Heart right ventricle (tissue), 16 donors: ENCODE measurements at regions not wholly inside any gene's neighbourhood (a gene's known extent, or its start where the extent isn't known, plus 50 kb on each side); places are given as distances from the start of the nearest gene placed in this dataset.
"Not testable (repeated sequence)": the region's sequence is repeated elsewhere in the genome, so short reads cannot be mapped to it uniquely, and the experiment has no call there.

Experiments used
- ATAC-seq, 8 donors: fragments of 200-7000 bp; cut with Tn5 transposase; one replicate each; pipeline ENCODE4 v1.9.1; 2020; ENCODE audit warnings: mild to moderate bottlenecking in 8 of 8, moderate library complexity in 8 of 8, moderate number of reproducible peaks in 1 of 8
- DNase-seq, 2 donors: peaks; one replicate each; pipeline ENCODE4 v3.0.0-alpha.2; 2020
- H3K27ac ChIP-seq, 10 donors: fragments of 200-600 bp; sonication (generic) in 2 of 10; one replicate each; pipeline versions ENCODE4 v1.5.0 to v1.8.0; 2020 to 2022; ENCODE audit warnings: mild to moderate bottlenecking in 3 of 10
- H3K27me3 ChIP-seq, 7 donors: fragments of 200-600 bp; one replicate each; pipeline ENCODE4 v1.8.0; 2021 to 2022; ENCODE audit warnings: mild to moderate bottlenecking in 2 of 7
- H3K36me3 ChIP-seq, 9 donors: fragments of 200-600 bp; sonication (generic) in 1 of 9; one replicate each; pipeline versions ENCODE4 v1.5.0 to v1.8.0; 2020 to 2022; ENCODE audit warnings: mild to moderate bottlenecking in 2 of 9
- H3K4me1 ChIP-seq, 9 donors: fragments of 200-600 bp; sonication (generic) in 1 of 9; one replicate each; pipeline versions ENCODE4 v1.5.0 to v1.8.0; 2020 to 2022; ENCODE audit warnings: mild to moderate bottlenecking in 4 of 9
- H3K4me3 ChIP-seq, 10 donors: fragments of 200-600 bp; sonication (generic) in 2 of 10; one replicate each; pipeline versions ENCODE4 v1.5.0 to v1.8.0; 2020 to 2022; ENCODE audit warnings: mild to moderate bottlenecking in 7 of 10, moderate library complexity in 2 of 10
- H3K9me3 ChIP-seq, 11 donors: fragments of 200-600 bp in 10 of 11; sonication (generic) in 2 of 11; one replicate each; pipeline versions ENCODE4 v1.5.0 to v1.8.0; 2013 to 2022; ENCODE audit warnings: mild to moderate bottlenecking in 2 of 11, control low read depth in 1 of 11, moderate library complexity in 1 of 11
- CTCF ChIP-seq, 9 donors: fragments of 200-600 bp; sonication (generic) in 2 of 9; IDR thresholded peaks; one replicate each; pipeline versions ENCODE4 v1.5.0 to v1.8.0; 2021 to 2022; ENCODE audit warnings: antibody characterized with exemption in 9 of 9, mild to moderate bottlenecking in 5 of 9, moderate library complexity in 1 of 9
- WGBS, 2 donors: extraction: QIAGEN DNeasy Blood & Tissue Kit; methylation state at CpG; one replicate each; pipeline ENCODE4 v1.1.7; 2013; ENCODE audit warnings: inconsistent platforms in 1 of 2; 5-methylcytosine and 5-hydroxymethylcytosine counted together
- intact Hi-C, 10 donors: fragments of 100-400 bp; cut with DNase I; formaldehyde crosslinking; loops; one replicate each; pipeline versions ENCODE4 v1.11.1 to v1.14.2; 2022
- donor health status: Arrhythmogenic right ventricular cardiomyopathy.
- donor health status: ischemic (EF 13 %, LVEDD 7.1; RV severe dilation, severe dysfunction).
- donor health status: healthy with polysubstance abuse.
- donor health status: DM: no; HTN: yes; CAD: no.
- donor health status: DM: no; HTN: no; CAD: no.
- donor health status: ischemic (EF 25% LVEDD 6.9; RV normal size, moderate dysfunction).
- donor health status: ischemic (EF 25% LVEDD 5.7; RV mildly dilated, moderate dysfunction).
- donor health status: healthy.
- donor health status: DM: yes; HTN: yes; CAD: no.
- donor health status: Ischemic cardiomyopathy.
- donor health status: ischemic (EF 35%, LVEDD 5.7; RV mildly dilated, moderate dysfunction).
- donor health status: nonischemic (EF 11% LVEDD 7.7; RV severe dilation, severe dysfunction).
- donor health status: DM: yes; HTN: yes; CAD: no.
- donor health status: PGD.
- donor health status: ischemic (EF 29% LVEDD 5.4; RV normal size, mild dysfunction).
- donor health status: nonischemic (EF 23%, LVEDD 6.1; RV moderate dilation, normal function).

GRCh38 chr4:130029442-130029841 is 933.5 kb downstream of the C4orf33 start:
- H3K9me3 ChIP-seq: no peaks in the 10 kb centered on the region
- H3K36me3 ChIP-seq: no peaks in the 10 kb centered on the region
- WGBS, 2 donors: 11 to 17% methylated on average over 1 of the region's 1 CpG
- no peaks in the 10 kb centered on the region for H3K27me3 ChIP-seq
- H3K4me1 ChIP-seq: no peaks in the 10 kb centered on the region
- ATAC-seq: no peak
- H3K4me3 ChIP-seq: no peak overlapping the region
- intact Hi-C loops: no loop called here
- no peak for TF ChIP-seq CTCF (IDR thresholded peaks at IDR 0.05)
- H3K27ac ChIP-seq: no peak overlapping the region
- DNase-seq: no peak

GRCh38 chr4:130031858-130032257 is 935.9 kb downstream of the C4orf33 start:
- 86 to 91% methylated on average over 4 of the region's 4 CpGs for WGBS, 2 donors
- Histone ChIP-seq H3K9me3 (no peaks in the 10 kb centered on the region), H3K4me1 (no peaks in the 10 kb centered on the region), H3K36me3 (no peaks in the 10 kb centered on the region), H3K27me3 (no peaks in the 10 kb centered on the region), H3K27ac (no peak overlapping the region), H3K4me3 (no peak overlapping the region)
- intact Hi-C loops: no loop called here
- DNase-seq: no peak
- no peak for TF ChIP-seq CTCF (IDR thresholded peaks at IDR 0.05)
- ATAC-seq: no peak

GRCh38 chr4:130033657-130034056 is 937.7 kb downstream of the C4orf33 start:
- intact Hi-C loops, H3K9me3 ChIP-seq, ATAC-seq, H3K27ac ChIP-seq, DNase-seq, H3K27me3 ChIP-seq, H3K4me1 ChIP-seq, H3K4me3 ChIP-seq, H3K36me3 ChIP-seq: not testable (repeated sequence)
- WGBS, 2 donors: 95% methylated on average over 7 of the region's 7 CpGs

GRCh38 chr4:130034876-130035275 is 938.9 kb downstream of the C4orf33 start:
- ATAC-seq (no peak), DNase-seq (no peak)
- intact Hi-C loops: no loop called here
- Histone ChIP-seq H3K36me3 (no peaks in the 10 kb centered on the region), H3K4me1 (no peaks in the 10 kb centered on the region), H3K9me3 (no peaks in the 10 kb centered on the region), H3K27ac (no peak overlapping the region), H3K4me3 (no peak overlapping the region), H3K27me3 (no peaks in the 10 kb centered on the region)
- TF ChIP-seq CTCF (IDR thresholded peaks at IDR 0.05): no peak

- no peak for DNase-seq
- Histone ChIP-seq H3K36me3 (no peaks in the 10 kb centered on the region), H3K27ac (no peak overlapping the region), H3K9me3 (no peaks in the 10 kb centered on the region), H3K27me3 (no peaks in the 10 kb centered on the region), H3K4me1 (no peaks in the 10 kb centered on the region), H3K4me3 (no peak overlapping the region)
- TF ChIP-seq CTCF (IDR thresholded peaks at IDR 0.05): no peak
- WGBS, 2 donors: 34 to 46% methylated on average over 1 of the region's 1 CpG
- intact Hi-C loops: no loop called here
- no peak for ATAC-seq
Measured at GRCh38 chr4:130035391-130035790, 939.4 kb downstream of the C4orf33 start.

GRCh38 chr4:130037866-130038265 is 941.9 kb downstream of the C4orf33 start:
- H3K4me1 ChIP-seq, DNase-seq, H3K27me3 ChIP-seq, ATAC-seq, H3K36me3 ChIP-seq, intact Hi-C loops, H3K9me3 ChIP-seq, H3K27ac ChIP-seq, H3K4me3 ChIP-seq: not testable (repeated sequence)
- WGBS, 2 donors: 95 to 97% methylated on average over 13 of the region's 13 CpGs

GRCh38 chr4:130038540-130038939 is 942.6 kb downstream of the C4orf33 start:
- WGBS, 2 donors: 94 to 95% methylated on average over 19 to 32 of the region's 32 CpGs
- H3K9me3 ChIP-seq, H3K36me3 ChIP-seq, intact Hi-C loops, H3K27me3 ChIP-seq, DNase-seq, H3K4me3 ChIP-seq, ATAC-seq, H3K27ac ChIP-seq, H3K4me1 ChIP-seq: not testable (repeated sequence)
